ENCODE measurements at regions not wholly inside any gene's neighbourhood (a gene's known extent, or its start where the extent isn't known, plus 50 kb on each side); places are given as distances from the start of the nearest gene placed in this dataset.

DNA sequence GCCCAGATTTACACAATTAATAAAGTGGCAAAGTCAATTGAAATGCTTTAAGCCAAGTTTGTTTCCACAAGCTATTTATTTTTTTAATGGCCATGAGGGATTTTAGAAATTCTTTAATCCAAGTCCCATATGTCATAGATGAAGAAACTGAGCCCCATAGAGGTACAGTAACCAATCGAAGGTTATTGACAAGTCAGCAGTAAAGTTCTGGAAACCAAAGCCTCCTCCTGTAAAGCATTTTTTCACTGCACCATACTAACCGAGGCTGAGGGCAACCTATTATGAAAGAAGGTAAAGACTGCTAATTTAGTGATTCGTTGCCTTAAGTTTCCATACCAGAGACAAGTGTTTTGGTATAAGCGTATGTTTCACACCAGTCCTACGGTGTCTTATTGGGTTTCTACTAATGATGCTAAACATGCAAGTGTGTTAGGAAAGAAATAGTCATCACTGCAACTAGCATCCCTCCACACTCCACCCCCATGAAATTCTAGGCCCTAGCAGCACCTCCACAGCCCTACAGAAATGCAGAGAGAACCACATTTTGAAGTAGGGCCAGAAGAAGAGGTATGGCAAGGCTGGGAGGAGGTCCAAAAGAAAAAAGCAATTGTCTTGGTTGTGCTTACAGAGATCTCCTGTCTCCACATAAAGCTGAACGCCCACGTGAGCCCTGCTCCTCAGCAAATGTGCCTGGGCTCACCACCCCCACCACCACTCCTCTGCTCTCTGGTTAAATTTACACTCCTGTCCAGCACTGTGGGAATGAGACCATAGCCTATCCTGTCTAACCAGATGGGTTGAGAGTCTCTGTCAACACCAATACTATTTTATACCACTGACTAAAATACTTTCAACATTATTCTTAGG, 271.1 kb upstream of the G2E3 start:
- H3K36me3 ChIP-seq (ENCODE audit: control insufficient read depth in 1 of 2, insufficient read depth in 2 of 2, low read length in 2 of 2): no peaks in the 10 kb centered on the region
- H3K4me3 ChIP-seq (ENCODE audit: low read depth in 1 of 2, low read length in 2 of 2): no peak overlapping the region
- no peaks in the 10 kb centered on the region for H3K9me3 ChIP-seq (ENCODE audit: control insufficient read depth in 1 of 2, low read length in 2 of 2)
- H3K27ac ChIP-seq (ENCODE audit: low read length): no peak overlapping the region
- H3K27me3 ChIP-seq (ENCODE audit: low read depth, low read length): no peaks in the 10 kb centered on the region
- no peaks in the 10 kb centered on the region for H3K4me1 ChIP-seq (ENCODE audit: control insufficient read depth in 1 of 2, insufficient read depth in 2 of 2, low read length in 2 of 2)

DNA sequence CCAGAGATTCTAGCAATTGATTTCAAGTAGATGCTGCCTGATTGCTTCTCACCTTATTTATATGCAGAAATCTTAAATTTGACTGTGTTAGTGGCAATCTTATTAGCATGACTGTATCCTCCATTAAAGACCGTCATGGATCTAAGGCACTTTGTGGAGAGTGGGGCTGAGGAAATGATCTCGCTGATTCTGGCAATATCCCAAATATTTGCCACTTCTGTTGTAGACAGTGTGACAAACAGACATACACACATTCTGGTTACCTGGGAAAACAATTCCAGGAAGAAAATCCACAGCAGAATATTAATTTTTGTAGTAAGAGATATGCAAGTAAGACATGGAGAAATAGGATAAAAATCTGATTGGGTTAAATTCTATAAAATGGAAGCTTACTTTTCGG, 269.0 kb upstream of the G2E3 start:
- Histone ChIP-seq H3K27ac (ENCODE audit: low read length) (no peak overlapping the region), H3K9me3 (ENCODE audit: control insufficient read depth in 1 of 2, low read length in 2 of 2) (no peaks in the 10 kb centered on the region), H3K4me3 (ENCODE audit: low read depth in 1 of 2, low read length in 2 of 2) (no peak overlapping the region), H3K4me1 (ENCODE audit: control insufficient read depth in 1 of 2, insufficient read depth in 2 of 2, low read length in 2 of 2) (no peaks in the 10 kb centered on the region), H3K36me3 (ENCODE audit: control insufficient read depth in 1 of 2, insufficient read depth in 2 of 2, low read length in 2 of 2) (no peaks in the 10 kb centered on the region), H3K27me3 (ENCODE audit: low read depth, low read length) (no peaks in the 10 kb centered on the region)

- H3K27ac ChIP-seq (ENCODE audit: low read length): no peak overlapping the region
- H3K36me3 ChIP-seq (ENCODE audit: control insufficient read depth in 1 of 2, insufficient read depth in 2 of 2, low read length in 2 of 2): no peaks in the 10 kb centered on the region
- no peaks in the 10 kb centered on the region for H3K4me1 ChIP-seq (ENCODE audit: control insufficient read depth in 1 of 2, insufficient read depth in 2 of 2, low read length in 2 of 2)
- H3K9me3 ChIP-seq (ENCODE audit: control insufficient read depth in 1 of 2, low read length in 2 of 2): no peaks in the 10 kb centered on the region
- no peaks in the 10 kb centered on the region for H3K27me3 ChIP-seq (ENCODE audit: low read depth, low read length)
- H3K4me3 ChIP-seq (ENCODE audit: low read depth in 1 of 2, low read length in 2 of 2): no peak overlapping the region
Measured at GRCh38 chr14:30291216-30291615, 267.7 kb upstream of the G2E3 start.

DNA sequence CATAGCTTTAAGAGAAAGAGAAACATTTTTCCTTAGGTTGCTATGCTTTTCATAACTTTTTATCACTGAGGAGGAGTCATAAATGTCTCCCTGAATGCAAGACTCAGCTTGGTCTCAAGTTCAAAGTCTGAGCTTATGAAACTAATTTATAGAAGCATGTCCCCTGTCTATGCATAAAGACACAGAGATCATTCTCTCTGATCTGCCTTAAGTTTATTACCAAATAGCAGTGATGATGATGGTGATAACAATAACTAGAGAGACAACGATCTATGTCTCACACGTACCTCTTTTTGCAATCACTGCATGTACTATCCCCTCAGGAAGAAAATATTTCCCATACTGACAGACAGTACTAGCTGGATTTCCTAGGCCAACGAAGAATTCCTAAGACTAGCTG, 266.4 kb upstream of the G2E3 start:
- no peaks in the 10 kb centered on the region for H3K27me3 ChIP-seq (ENCODE audit: low read depth, low read length)
- H3K27ac ChIP-seq (ENCODE audit: low read length): no peak overlapping the region
- no peaks in the 10 kb centered on the region for H3K4me1 ChIP-seq (ENCODE audit: control insufficient read depth in 1 of 2, insufficient read depth in 2 of 2, low read length in 2 of 2)
- H3K4me3 ChIP-seq (ENCODE audit: low read depth in 1 of 2, low read length in 2 of 2): no peak overlapping the region
- H3K9me3 ChIP-seq (ENCODE audit: control insufficient read depth in 1 of 2, low read length in 2 of 2): no peaks in the 10 kb centered on the region
- no peaks in the 10 kb centered on the region for H3K36me3 ChIP-seq (ENCODE audit: control insufficient read depth in 1 of 2, insufficient read depth in 2 of 2, low read length in 2 of 2)

DNA sequence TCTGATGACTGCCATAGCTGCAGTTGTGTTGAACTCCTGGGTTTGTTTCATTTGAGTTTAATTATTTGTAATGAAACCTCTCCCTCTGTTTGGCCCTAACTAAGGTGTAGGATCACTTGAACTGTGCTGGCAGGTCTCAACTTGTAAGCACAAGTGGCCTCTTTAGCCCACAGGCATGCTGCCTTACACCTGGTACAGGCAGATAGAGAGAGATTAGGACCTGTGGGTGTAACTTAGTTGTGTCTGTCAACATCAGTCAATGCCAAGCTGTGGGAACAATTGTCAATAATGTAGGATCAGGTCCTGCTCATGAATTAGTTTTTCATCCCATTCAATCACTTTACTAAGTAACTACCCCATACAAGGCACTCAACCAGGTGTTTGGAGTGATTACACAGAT, 263.0 kb upstream of the G2E3 start:
- Histone ChIP-seq H3K36me3 (ENCODE audit: control insufficient read depth in 1 of 2, insufficient read depth in 2 of 2, low read length in 2 of 2) (no peaks in the 10 kb centered on the region), H3K9me3 (ENCODE audit: control insufficient read depth in 1 of 2, low read length in 2 of 2) (no peaks in the 10 kb centered on the region), H3K4me3 (ENCODE audit: low read depth in 1 of 2, low read length in 2 of 2) (no peak overlapping the region), H3K4me1 (ENCODE audit: control insufficient read depth in 1 of 2, insufficient read depth in 2 of 2, low read length in 2 of 2) (no peaks in the 10 kb centered on the region), H3K27me3 (ENCODE audit: low read depth, low read length) (no peaks in the 10 kb centered on the region), H3K27ac (ENCODE audit: low read length) (no peak overlapping the region)

DNA sequence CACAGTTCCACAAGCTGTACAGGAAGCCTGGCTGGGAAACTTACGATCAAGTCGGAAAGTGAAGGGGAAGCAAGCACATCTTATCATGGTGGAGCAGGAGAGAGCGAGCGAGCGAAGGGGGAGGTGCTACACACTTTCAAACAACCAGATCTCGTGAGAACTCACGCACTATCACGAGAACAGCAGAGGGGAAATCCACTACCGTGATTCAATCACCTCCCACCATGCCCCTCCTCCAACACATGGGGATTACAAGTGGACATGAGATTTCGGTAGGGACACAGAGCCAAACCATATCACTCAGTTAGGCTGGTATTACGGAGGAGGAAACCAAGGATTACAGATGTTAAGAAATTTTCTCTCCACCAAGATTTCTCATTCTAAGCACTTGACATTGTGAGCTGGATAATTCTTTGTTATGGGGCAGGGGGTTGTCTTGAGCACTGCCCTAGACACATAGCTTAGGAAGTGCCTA, 262.0 kb upstream of the G2E3 start:
- H3K4me3 ChIP-seq (ENCODE audit: low read depth in 1 of 2, low read length in 2 of 2): no peak overlapping the region
- no peaks in the 10 kb centered on the region for H3K27me3 ChIP-seq (ENCODE audit: low read depth, low read length)
- H3K4me1 ChIP-seq (ENCODE audit: control insufficient read depth in 1 of 2, insufficient read depth in 2 of 2, low read length in 2 of 2): no peaks in the 10 kb centered on the region
- H3K27ac ChIP-seq (ENCODE audit: low read length): no peak overlapping the region
- no peaks in the 10 kb centered on the region for H3K36me3 ChIP-seq (ENCODE audit: control insufficient read depth in 1 of 2, insufficient read depth in 2 of 2, low read length in 2 of 2)
- H3K9me3 ChIP-seq (ENCODE audit: control insufficient read depth in 1 of 2, low read length in 2 of 2): no peaks in the 10 kb centered on the region

DNA sequence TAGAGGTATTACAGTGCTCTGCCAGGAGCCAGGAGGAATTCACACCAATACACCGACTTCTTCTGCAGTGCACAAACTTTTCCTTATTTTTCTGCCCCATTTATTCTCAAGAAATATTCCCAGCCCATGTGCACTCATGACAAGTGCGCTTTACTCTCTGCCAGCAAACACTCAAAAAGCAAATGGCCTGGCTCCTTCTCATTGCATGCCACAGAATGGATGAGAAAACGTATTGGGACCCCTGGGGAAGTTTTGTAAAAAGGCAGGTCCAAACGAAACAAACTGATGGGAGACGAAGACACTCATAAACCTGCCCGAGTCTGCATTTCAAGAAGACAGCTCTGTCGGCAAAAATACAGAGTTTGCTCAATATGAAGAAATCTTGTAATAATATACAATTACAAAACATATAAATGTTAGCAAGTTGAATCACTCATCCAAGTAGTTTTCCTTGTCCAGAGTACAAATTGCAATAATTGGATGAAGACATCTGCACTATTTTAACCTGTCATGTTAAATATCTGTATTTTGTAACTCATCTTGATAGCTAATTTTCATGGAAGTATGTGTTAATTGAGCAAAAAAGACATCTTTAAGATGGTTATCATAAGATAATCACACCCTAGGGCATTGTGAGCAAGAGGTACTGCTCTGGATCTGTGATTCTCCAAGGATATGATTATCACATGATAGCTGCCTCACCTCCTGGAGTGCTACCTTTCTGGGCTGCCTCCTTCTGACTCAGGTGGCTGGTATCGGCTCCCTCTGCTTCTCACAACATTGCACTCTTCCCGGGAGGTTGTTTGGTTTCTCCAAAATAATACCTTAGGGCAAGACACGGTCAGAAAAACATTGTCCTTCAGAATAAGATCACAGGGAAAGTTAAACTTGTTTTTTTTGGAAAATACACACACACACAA, 260.8 kb upstream of the G2E3 start:
- no peaks in the 10 kb centered on the region for H3K27me3 ChIP-seq (ENCODE audit: low read depth, low read length)
- H3K36me3 ChIP-seq (ENCODE audit: control insufficient read depth in 1 of 2, insufficient read depth in 2 of 2, low read length in 2 of 2): no peaks in the 10 kb centered on the region
- no peak overlapping the region for H3K4me3 ChIP-seq (ENCODE audit: low read depth in 1 of 2, low read length in 2 of 2)
- no peaks in the 10 kb centered on the region for H3K9me3 ChIP-seq (ENCODE audit: control insufficient read depth in 1 of 2, low read length in 2 of 2)
- no peak overlapping the region for H3K27ac ChIP-seq (ENCODE audit: low read length)
- H3K4me1 ChIP-seq (ENCODE audit: control insufficient read depth in 1 of 2, insufficient read depth in 2 of 2, low read length in 2 of 2): no peaks in the 10 kb centered on the region

DNA sequence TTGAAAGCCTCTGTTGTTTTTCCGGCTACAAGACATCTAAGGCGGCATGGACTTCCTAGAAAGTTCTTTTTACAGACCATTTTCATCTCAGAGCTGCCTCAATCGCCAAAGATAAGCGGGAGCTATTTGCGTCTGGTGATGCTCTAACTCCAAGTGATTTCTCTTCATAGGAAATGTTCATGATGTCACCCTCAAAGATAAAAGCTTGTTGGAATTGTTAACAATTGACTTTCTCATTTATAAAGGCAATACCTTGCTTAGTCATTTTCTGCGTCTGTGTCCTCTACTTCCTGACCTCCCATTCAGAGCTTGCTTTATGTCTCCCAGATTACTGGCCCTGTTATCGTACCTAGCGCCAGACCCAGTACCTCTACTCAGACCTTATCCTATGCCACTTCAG, 259.0 kb upstream of the G2E3 start:
- no peaks in the 10 kb centered on the region for H3K9me3 ChIP-seq (ENCODE audit: control insufficient read depth in 1 of 2, low read length in 2 of 2)
- H3K36me3 ChIP-seq (ENCODE audit: control insufficient read depth in 1 of 2, insufficient read depth in 2 of 2, low read length in 2 of 2): no peaks in the 10 kb centered on the region

DNA sequence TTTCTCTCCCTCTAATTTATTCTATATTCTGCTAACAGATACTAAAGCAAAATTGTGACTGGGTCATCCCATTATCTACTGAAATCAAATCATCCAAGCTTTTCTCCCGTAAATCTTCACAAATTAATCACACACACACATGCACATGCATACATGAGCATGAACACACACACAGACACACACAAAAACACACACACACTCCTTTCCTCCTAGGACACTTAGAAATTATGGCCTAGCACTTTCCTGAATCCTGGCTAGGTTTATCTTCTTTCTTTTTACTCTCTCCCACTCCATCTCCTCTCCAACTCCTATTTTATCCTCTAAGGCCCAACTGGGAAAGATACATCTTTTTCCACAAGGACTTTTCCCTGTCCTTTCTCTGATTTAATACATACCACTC, 255.6 kb upstream of the G2E3 start:
- H3K27ac ChIP-seq (ENCODE audit: low read length): no peak overlapping the region

More for the DNA sequence above, 259.0 kb upstream of the G2E3 start:
- no peaks in the 10 kb centered on the region for H3K4me1 ChIP-seq (ENCODE audit: control insufficient read depth in 1 of 2, insufficient read depth in 2 of 2, low read length in 2 of 2)
- no peak overlapping the region for H3K4me3 ChIP-seq (ENCODE audit: low read depth in 1 of 2, low read length in 2 of 2)
- H3K27me3 ChIP-seq (ENCODE audit: low read depth, low read length): no peaks in the 10 kb centered on the region
- no peak overlapping the region for H3K27ac ChIP-seq (ENCODE audit: low read length)

GRCh38 chr14:30305346-30305745, 253.6 kb upstream of the G2E3 start:
- no peaks in the 10 kb centered on the region for H3K4me1 ChIP-seq (ENCODE audit: control insufficient read depth in 1 of 2, insufficient read depth in 2 of 2, low read length in 2 of 2)
- H3K4me3 ChIP-seq (ENCODE audit: low read depth in 1 of 2, low read length in 2 of 2): no peak overlapping the region
- H3K27me3 ChIP-seq (ENCODE audit: low read depth, low read length): no peaks in the 10 kb centered on the region
- H3K36me3 ChIP-seq (ENCODE audit: control insufficient read depth in 1 of 2, insufficient read depth in 2 of 2, low read length in 2 of 2): no peaks in the 10 kb centered on the region
- no peaks in the 10 kb centered on the region for H3K9me3 ChIP-seq (ENCODE audit: control insufficient read depth in 1 of 2, low read length in 2 of 2)
- no peak overlapping the region for H3K27ac ChIP-seq (ENCODE audit: low read length)

More for the DNA sequence above, 255.6 kb upstream of the G2E3 start:
- no peaks in the 10 kb centered on the region for H3K36me3 ChIP-seq (ENCODE audit: control insufficient read depth in 1 of 2, insufficient read depth in 2 of 2, low read length in 2 of 2)
- no peaks in the 10 kb centered on the region for H3K27me3 ChIP-seq (ENCODE audit: low read depth, low read length)
- no peaks in the 10 kb centered on the region for H3K9me3 ChIP-seq (ENCODE audit: control insufficient read depth in 1 of 2, low read length in 2 of 2)
- H3K4me1 ChIP-seq (ENCODE audit: control insufficient read depth in 1 of 2, insufficient read depth in 2 of 2, low read length in 2 of 2): no peaks in the 10 kb centered on the region
- no peak overlapping the region for H3K4me3 ChIP-seq (ENCODE audit: low read depth in 1 of 2, low read length in 2 of 2)

GRCh38 chr14:30309405-30309804, 249.6 kb upstream of the G2E3 start:
- Histone ChIP-seq H3K27me3 (ENCODE audit: low read depth, low read length) (no peaks in the 10 kb centered on the region), H3K4me3 (ENCODE audit: low read depth in 1 of 2, low read length in 2 of 2) (no peak overlapping the region), H3K4me1 (ENCODE audit: control insufficient read depth in 1 of 2, insufficient read depth in 2 of 2, low read length in 2 of 2) (no peaks in the 10 kb centered on the region), H3K36me3 (ENCODE audit: control insufficient read depth in 1 of 2, insufficient read depth in 2 of 2, low read length in 2 of 2) (no peaks in the 10 kb centered on the region), H3K27ac (ENCODE audit: low read length) (no peak overlapping the region), H3K9me3 (ENCODE audit: control insufficient read depth in 1 of 2, low read length in 2 of 2) (no peaks in the 10 kb centered on the region)

Data from muscle layer of duodenum (tissue), 2 donors.